Thoracic aorta (tissue), 2 donors: ENCODE measurements at regions not wholly inside any gene's neighbourhood (a gene's known extent, or its start where the extent isn't known, plus 50 kb on each side); places are given as distances from the start of the nearest gene placed in this dataset.

Experiments
- ATAC-seq: fragments of 150-250 bp; one replicate; pipeline ENCODE4 v1.8.0; 2017; ENCODE audit warnings: low read depth; ENCODE audit not compliant: insufficient number of reproducible peaks, low FRiP score
- DNase-seq: peaks from one replicate; pipeline ENCODE4 v3.0.0-alpha.2; 2020; ENCODE audit warnings: low spot score
- H3K27ac ChIP-seq, 2 donors: fragments of 200-600 bp; sonication (generic); 1 replicate in 1 of 2; 2 replicates in 1 of 2; pipeline ENCODE4 v1.5.1; 2016; ENCODE audit warnings: mild to moderate bottlenecking in 2 of 2, moderate library complexity in 2 of 2
- H3K27me3 ChIP-seq: fragments of 200-600 bp; sonication (generic); replicated peaks from 2 replicates; pipeline ENCODE4 v1.6.0; 2016; ENCODE audit warnings: mild to moderate bottlenecking; ENCODE audit not compliant: insufficient read depth
- H3K36me3 ChIP-seq: fragments of 200-600 bp; sonication (generic); one replicate; pipeline ENCODE4 v1.5.1; 2016
- H3K4me1 ChIP-seq, 2 donors: fragments of 200-600 bp; sonication (generic); 1 replicate in 1 of 2; 2 replicates in 1 of 2; pipeline versions ENCODE4 v1.5.1 to v1.6.0; 2016; ENCODE audit warnings: low read depth in 2 of 2, mild to moderate bottlenecking in 1 of 2; ENCODE audit not compliant: control insufficient read depth in 1 of 2
- H3K4me3 ChIP-seq: fragments of 200-600 bp; sonication (generic); 2 replicates; pipeline ENCODE4 v1.5.1; 2016; ENCODE audit warnings: mild to moderate bottlenecking
- H3K9me3 ChIP-seq: fragments of 200-600 bp; sonication (generic); 2 replicates; pipeline ENCODE4 v1.5.1; 2016
- CTCF ChIP-seq: fragments of 200-600 bp; sonication (generic); IDR thresholded peaks from one replicate; pipeline ENCODE4 v1.5.1; 2019; ENCODE audit warnings: antibody characterized with exemption

- no peaks in the 10 kb centered on the region for H3K9me3 ChIP-seq
- ATAC-seq, result no peak
- no peaks in the 10 kb centered on the region for H3K36me3 ChIP-seq
- H3K4me1 ChIP-seq, result peaks cover 26 to 33% of the 10 kb centered on the region in 2 donors
- H3K27ac ChIP-seq, result peak overlapping the region in 1 of 2 donors; percentile 19
- DNase-seq, result no peak
- H3K4me3 ChIP-seq, result no peak overlapping the region
- H3K27me3 ChIP-seq, result no peaks in the 10 kb centered on the region
- TF ChIP-seq CTCF, result no peak
Measured at GRCh38 chr1:29712284-29712651, 475.9 kb downstream of the PTPRU start.

GRCh38 chr1:29711582-29712283, 475.4 kb downstream of the PTPRU start:
- TF ChIP-seq CTCF, result no peak
- H3K27ac ChIP-seq, result peak overlapping the region in 1 of 2 donors; percentile 19
- no peaks in the 10 kb centered on the region for H3K36me3 ChIP-seq
- H3K9me3 ChIP-seq, result no peaks in the 10 kb centered on the region
- no peaks in the 10 kb centered on the region for H3K27me3 ChIP-seq
- no peak for DNase-seq
- ATAC-seq, result no peak
- no peak overlapping the region for H3K4me3 ChIP-seq
- H3K4me1 ChIP-seq, result peaks cover 29 to 36% of the 10 kb centered on the region in 2 donors

- Histone ChIP-seq H3K4me3 (no peak overlapping the region), H3K27ac (peak overlapping the region; percentile 87 to 96), H3K4me1 (peaks cover 30 to 45% of the 10 kb centered on the region in 2 donors), H3K9me3 (no peaks in the 10 kb centered on the region), H3K27me3 (no peaks in the 10 kb centered on the region), H3K36me3 (no peaks in the 10 kb centered on the region)
- TF ChIP-seq CTCF, result no peak
- DNase-seq (no peak), ATAC-seq (peak; percentile 52)
Measured at GRCh38 chr1:29709704-29710280, 473.5 kb downstream of the PTPRU start.

GRCh38 chr1:29708796-29709703, 472.7 kb downstream of the PTPRU start:
- H3K4me1 ChIP-seq, result peaks cover 30 to 45% of the 10 kb centered on the region in 2 donors
- no peak overlapping the region for H3K4me3 ChIP-seq
- peak overlapping the region; percentile 87 to 96 for H3K27ac ChIP-seq
- ATAC-seq (peak; percentile 71), DNase-seq (no peak)
- no peak for TF ChIP-seq CTCF
- no peaks in the 10 kb centered on the region for H3K36me3 ChIP-seq
- no peaks in the 10 kb centered on the region for H3K27me3 ChIP-seq
- no peaks in the 10 kb centered on the region for H3K9me3 ChIP-seq

GRCh38 chr1:29708381-29708780, 472.1 kb downstream of the PTPRU start:
- H3K27ac ChIP-seq, result peak overlapping the region; percentile 87 to 96
- TF ChIP-seq CTCF, result no peak
- H3K27me3 ChIP-seq, result no peaks in the 10 kb centered on the region
- DNase-seq (no peak), ATAC-seq (no peak)
- no peaks in the 10 kb centered on the region for H3K36me3 ChIP-seq
- peaks cover 30 to 45% of the 10 kb centered on the region in 2 donors for H3K4me1 ChIP-seq
- no peaks in the 10 kb centered on the region for H3K9me3 ChIP-seq
- H3K4me3 ChIP-seq, result no peak overlapping the region
